NCI-H2107 treated with DMSO at 0.1 percent for 48 hours (cell line): ENCODE measurements at regions not wholly inside any gene's neighbourhood (a gene's known extent, or its start where the extent isn't known, plus 50 kb on each side); places are given as distances from the start of the nearest gene placed in this dataset.
"Not testable (repeated sequence)": the region's sequence is repeated elsewhere in the genome, so short reads cannot be mapped to it uniquely, and the experiment has no call there.

ENCODE experiments used
- DNase-seq: peaks from one replicate; lab custom pipeline; 2025; ENCODE audit not compliant: unreplicated experiment; lab: John Stamatoyannopoulos, UW

DNA sequence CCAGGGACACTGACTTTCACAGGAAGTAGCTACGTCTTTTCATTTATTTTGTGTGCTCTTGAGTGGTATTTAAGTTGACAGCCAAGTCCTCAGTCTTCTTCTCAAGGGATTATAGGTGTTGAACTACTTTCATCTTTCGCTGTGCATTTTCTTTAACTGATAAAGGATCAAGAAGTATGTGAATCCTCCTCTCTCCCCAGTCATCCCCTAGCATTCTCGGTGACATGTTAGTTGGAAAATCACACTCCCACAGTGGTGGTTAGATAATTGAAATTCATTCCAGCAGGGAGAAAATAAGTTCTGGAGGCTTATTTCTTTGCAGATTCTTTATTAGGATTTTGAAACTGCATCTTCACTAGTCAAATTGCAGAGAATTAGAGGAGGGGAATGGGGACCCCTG, 569.4 kb downstream of the MEI4 start:
- no peak for DNase-seq

DNA sequence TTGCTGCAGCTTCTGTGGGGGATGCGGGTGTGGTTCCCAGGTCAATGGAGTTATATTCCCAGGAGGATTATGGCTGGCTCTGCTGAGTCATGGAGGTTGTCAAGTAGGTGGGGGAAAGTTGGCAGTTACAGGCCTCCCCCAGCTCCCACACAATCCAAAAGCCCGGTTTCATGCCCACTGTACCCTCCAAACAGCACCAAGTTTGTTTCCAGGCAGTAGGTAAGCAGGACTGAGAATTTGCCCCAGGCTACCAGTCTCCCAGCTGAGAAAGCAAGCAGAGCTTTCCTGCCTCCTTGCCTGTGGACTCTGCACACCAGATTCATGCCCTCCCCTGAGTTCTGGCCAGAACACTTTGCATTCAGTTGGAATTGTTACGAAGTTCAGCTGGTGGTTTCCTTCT, 578.2 kb downstream of the MEI4 start:
- no peak for DNase-seq

DNA sequence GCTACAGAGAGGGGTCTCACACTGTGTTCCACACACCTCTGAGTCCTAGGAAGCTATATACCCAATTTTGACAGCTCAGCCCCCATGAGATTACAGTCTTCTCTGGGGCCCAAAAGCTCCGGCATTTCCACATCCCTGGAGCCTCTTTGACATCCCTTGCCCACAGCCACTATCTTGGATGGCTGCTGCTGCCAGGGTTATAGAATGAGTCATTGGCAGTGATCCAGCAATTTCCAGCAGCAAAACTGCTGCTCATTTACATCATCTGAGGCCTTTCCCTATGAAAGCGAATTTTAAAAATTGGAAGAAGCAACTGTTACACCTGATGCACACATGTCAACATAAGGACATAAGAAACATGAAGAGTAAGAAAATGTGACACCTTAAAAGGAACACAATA, 590.7 kb downstream of the MEI4 start:
- DNase-seq = no peak

DNA sequence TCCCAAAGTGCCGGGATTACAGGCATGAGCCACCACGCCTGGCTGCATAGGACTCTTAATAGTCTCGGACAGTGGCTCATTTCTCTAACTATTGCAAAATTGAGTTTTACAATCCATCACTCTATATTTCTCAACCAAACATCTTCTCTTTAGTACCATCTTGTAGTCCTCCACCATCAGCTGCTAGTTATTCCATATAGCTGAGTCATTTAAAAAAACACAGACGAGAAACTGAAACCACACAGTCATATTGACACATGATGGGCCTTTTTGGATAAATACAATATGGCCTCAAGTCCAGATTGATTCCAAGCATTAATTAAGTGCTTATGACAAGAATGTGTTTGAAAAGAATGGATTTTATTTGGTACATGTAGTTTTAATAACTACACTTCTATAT, 599.1 kb downstream of the MEI4 start:
- no peak for DNase-seq

DNA sequence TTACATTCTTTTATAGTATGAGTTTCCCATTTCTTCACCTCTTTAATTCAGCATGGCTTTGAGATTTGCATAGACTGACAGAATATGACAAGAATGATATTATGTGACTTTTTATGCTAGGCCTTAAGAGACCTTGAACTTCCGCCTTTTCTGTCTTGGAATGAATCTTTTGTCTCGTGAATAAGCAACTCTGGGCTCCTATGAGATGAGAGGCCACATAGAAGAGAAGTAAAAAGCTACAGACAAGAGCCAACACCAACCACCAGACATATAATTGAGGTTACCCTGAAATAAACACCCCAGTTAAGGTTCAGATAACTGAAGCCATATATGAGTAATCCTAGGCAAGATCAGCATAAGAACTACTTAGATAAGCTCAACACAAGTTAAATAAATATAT, 600.8 kb downstream of the MEI4 start:
- DNase-seq = no peak

DNA sequence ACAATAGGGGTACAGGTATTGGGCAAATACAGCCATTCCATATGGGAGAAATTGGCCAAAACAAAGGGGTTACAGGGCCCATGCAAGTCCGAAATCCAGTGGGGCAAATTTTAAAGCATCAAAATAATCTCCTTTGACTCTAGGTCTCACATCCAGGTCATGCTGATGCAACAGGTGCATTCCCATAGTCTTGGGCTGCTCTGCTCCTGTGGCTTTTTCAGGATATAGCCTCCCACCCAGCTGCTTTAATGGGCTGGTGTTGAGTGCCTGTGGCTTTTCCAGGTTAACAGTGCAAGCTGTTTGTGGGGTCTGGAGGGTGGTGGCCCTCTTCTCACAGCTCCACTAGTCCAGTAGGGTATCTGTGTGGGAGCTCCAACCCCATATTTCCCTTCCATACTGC, 607.1 kb downstream of the MEI4 start:
- no peak for DNase-seq

DNA sequence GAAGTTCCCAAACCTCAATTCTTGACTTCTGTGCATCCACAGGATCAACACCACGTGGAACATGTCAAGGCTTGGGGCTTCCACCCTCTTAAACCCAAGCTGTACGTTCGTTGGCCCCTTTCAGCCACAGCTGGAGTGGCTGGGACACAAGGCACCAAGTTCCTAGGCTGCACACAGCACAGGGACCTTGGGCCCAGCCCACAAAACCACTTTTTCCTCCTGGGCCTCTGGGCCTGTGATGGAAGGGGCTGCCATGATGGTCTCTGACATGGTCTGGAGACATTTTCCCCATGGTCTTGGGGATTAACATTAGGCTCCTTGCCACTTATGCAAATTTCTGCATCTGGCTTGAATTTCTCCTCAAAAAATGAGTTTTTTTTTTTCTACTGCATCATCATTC, 606.9 kb upstream of the IRAK1BP1 start:
- not testable (repeated sequence) for DNase-seq

DNA sequence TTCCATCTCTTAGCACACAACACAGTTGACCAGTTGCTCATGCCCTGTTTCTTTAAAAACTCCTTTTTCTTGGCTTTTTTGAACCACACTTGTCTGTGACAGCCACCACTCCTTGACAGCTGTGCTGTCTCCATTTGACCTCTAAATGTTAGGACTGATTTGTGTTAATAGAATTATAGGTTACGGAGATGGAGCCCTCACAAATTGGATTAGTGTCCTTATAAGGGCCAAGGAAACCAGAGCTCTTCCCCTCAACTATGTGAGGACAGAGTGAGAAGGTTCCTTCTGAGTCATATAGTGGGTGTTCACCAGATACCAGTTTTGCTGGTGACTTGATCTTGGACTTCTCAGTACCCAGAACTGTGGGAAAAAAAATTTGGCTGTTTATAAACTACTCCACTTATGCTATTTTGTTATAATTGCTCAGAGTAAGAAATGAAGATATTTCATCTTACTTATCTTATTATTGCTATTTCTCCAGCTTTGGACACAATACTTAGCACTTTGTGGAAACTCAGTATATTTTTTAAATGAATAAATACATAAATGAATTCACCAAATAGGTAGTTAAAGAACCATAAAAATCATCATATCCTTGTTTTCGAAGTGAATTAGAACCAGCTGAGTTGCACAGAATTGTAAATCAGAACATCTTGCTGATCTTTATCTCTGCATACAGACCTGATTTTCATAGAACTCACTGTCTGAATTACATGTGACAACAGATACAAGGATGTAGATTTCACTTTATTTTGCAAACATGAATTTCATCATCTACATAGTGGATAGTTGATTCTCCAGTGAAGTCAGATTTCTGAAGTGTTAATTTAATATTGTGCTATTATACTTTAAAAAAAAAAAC, 598.5 kb upstream of the IRAK1BP1 start:
- DNase-seq = no peak

DNA sequence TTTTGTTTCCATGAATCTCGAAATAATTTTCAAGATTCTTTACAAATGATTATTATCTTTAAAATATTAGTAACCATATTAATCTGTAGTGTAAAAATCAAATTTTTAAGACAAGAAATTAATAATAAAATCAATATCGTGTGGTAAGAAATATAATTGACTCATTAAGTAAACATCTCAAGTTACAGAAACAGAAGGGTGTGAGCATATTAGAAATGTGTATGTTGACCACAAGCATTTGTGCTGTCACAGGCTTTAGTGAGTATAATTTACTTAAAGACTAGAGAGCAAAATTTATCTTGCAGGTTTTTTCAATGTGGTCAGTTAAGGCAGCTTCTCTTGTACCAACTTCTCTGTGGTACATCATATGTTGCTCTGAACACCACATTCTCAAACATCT, 566.5 kb upstream of the IRAK1BP1 start:
- no peak for DNase-seq

DNA sequence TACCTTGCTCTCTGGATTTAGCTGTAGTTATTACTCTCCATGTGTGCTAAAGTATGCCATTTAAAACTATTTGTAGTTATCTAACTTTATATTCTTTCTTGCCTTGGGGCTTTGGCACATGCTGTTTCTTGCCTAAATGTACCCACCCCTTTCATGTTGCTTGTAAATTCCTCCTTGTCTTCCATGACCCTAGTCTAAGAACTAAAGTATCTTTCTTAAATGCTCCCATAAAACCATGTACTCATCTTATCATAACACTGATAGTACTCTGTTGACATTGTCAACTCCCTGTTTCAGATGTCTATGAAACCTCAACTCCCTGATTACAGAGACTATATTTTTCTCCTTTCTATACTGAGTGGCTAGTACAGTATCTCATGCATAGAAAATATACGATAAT, 564.9 kb upstream of the IRAK1BP1 start:
- DNase-seq = no peak

DNA sequence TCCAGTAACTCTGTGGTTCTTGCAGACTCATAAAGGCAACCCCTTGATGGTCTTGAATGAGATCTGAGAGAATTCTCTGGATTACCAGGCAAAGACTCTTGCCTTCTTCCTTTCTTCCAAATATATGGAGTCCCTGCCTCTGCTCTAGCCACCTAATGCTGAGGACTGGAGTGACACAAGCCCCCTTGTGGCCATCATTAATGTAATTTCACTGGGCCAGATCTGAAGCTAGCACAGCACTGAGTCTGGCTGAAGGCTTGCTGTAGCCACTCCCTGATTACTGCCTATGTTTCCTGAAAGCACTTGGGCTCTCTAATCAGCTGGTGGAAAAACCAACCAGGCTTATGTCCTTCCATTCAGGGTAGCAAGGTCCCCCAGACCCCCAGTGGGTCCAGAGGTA, 559.3 kb upstream of the IRAK1BP1 start:
- DNase-seq = no peak

DNA sequence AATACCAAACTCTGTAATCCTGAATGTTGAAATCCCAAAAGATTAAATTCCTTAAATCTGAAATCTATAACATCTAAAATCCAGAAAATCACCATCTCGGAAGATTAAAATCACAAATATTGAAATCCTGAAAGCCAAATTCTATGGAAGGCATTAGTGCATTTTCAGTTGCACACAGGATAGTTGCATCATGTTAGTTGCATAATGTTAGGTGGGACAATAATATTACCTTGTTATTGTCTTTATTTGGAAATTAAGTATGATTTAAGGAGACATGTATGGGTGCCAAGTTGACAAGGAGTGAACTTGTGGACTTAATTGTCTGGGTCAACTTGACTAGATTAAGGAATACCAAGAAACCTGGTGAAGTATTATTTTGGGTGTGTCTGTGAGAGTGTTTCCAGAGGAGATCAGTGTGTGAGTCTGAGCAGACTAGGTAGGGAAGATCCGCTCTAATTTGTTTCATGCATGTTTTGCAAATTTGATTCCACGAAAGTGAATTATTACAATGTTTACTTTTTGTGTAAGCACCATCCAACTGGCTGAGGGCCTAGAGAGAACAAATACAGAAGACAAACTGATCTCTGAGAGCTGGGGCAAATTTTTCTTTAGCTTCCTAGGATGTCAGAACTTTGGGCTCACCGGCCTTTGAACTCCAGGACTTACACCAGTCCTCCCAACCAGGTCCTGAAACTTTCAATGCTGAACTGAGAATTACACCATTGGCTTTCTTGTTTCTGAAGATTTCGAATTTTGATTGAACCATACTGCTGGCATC, 545.1 kb upstream of the IRAK1BP1 start:
- DNase-seq = no peak

DNA sequence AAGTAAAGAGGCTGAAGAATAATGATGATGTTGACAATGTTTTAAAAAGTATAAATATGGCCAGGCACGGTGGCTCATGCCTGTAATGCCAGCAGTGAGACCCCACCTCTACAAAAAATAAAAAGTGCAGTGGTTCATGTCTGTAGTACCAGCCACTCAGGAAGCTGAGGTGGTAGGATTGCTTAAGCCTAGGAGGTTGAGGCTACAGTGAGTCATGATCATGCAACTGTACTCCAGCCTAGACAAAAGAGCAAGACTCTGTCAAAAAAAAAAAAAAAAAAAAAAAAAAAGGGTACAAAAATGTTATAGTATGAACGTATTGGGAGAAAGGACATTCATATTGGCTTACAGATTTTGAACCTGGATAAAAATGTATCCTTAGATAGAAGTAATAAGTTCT, 543.1 kb upstream of the IRAK1BP1 start:
- no peak for DNase-seq

DNA sequence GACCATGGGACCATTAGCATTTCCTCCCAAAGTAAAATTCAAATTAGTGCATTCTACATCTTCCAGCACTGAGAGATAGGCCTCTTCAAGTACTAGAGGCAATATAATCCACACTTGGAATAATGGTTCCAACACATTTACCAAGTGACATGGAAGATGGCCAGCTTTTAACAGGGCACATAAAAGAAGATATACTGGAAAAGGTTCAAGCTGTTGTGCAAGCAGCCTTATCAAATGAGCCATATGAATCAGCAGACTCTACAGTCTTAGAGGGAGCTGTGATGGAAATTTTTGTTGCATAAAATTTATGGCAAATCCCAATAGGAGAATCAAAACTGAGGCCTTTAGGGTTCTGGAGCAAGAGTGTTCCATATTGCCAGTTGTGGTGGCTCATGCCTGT, 526.6 kb upstream of the IRAK1BP1 start:
- DNase-seq = no peak

DNA sequence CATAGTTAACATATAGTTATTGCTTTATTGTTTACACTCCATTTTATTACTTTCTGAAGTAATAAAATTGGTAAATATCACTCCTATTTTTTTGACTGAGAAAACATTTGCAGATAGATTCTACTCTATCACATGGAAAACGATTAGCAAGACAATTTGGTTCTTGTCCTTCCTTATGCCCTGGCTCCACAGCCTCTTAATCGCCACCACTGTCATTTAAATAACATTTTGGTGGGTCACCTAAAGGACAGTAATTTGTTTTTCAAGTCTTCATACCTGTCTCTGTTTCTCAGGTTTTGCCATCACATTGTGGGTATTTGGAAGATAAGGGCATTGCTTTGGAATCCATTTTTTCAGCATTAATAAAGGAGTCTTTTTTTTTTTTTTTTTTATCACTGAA, 521.5 kb upstream of the IRAK1BP1 start:
- no peak for DNase-seq

DNA sequence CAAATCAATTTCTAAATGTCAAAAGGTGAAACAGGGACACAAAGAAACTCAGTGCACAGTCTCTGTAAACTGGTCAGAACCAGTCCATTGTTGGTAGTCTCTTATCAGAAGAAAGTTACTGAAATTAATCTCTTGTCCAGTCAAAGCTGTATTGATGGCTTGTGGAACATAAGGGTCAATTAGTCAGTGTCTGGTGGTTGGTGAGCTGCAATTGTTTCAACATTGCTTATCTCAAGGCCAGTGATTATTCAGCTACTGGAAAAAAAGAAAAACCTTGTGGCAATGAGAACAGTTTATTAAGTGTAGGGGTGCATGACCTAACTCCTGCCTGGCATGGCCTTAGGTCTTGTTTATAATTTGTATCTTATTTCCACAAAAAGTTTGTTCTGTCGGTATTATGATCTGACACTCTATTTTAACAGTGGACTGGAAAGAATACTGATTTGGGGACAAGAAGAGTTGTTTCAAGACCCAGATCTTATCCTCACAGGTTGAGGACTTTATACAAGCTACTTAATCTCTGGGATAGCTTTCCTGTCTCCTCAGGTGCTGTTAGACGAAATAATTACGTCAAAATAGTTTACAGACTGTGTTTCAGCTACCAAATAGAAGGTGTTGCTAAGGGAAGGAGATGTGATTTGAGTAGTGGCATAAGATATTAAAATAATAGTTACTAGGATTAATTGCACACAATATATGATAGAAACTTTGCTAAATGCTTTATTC, 520.0 kb upstream of the IRAK1BP1 start:
- no peak for DNase-seq

DNA sequence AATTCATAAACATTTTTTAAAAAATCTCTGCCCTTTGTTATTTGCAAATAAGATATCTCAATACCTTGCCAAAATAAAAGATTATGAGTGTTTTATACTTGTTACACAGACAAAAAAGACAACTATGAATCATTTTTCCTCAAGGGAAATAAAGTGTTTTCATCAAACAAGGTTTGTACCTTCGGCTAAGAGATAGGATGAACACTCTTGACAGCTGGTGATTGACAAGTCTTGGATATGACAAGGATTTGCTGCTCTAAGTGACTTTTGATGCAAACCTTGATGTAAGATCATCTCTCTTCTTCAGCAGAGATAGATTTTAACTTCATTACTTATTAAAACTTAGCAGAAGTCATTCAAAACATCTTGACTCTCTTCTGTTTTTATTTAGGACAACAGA, 514.3 kb upstream of the IRAK1BP1 start:
- no peak for DNase-seq

DNA sequence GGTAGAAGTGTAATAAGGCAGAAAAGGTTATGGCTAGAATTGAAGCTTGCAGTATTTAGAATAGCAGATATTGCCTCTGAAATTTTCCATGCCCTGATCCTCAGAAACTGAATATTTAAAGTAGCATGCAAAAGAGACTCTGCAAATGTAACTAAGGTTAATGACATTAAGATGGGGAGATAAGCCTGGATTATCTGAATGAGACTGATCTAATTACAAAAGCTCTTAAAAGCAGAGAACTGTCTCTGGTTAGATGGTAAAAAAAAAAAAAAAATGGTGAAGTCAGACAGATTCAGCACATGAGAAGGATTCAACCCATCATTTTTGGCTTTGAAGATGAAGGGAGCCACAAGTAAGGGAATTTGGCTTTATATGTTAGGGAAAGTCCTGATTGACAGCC, 503.7 kb upstream of the IRAK1BP1 start:
- DNase-seq = no peak

DNA sequence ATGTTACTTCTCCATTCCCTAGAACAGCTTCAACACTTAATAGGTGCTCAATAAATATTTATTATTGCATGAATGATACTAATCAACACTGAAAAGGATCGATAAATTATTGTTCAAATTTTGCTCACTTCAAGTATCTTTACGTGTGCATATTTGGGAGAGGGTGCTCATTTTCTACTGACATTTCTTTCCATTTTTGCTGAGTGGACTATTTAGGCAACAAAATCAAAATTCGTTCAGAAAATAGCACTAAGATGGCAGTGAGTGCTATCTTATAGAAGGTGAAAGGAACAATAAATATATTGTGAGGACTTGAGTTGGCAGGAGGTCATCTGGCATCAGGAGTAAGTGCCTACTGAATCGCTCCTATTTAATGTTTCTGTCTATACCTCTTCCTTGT, 501.9 kb upstream of the IRAK1BP1 start:
- no peak for DNase-seq

DNA sequence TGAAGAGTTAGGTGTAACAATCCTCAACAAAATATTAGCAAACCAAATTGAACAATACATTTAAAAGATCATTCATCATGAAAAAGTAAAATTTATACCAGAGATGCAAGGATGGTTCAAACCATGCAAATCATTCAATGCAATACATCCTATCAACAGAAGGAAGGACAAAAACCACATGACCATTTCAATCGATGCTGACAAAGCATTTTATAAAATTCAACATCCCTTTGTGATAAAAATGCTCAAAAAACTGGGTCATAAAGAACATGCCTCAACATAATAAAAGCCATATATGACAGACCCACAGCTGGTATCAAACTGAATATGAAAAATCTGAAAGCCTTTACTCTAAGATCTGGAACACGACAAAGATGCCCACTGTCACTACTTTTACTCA, 490.3 kb upstream of the IRAK1BP1 start:
- DNase-seq = no peak

DNA sequence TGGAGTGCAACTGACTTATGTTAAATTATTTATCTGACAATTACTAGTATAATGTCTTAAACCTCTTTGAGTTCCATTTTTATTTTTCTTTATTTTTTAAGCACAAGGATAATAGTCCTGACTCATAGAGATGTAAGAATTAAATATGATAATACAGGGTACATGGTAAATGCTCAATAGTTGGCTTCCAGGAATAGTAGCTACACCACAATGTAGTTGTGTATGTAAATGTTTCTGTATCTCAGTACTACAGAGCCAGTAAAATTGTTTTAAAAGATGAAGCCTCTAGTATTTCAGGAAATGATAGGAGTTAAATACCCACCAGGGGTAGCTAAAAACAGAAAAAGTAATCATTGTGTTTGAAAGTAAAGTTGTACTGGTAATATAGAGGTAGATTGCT, 487.4 kb upstream of the IRAK1BP1 start:
- no peak for DNase-seq

DNA sequence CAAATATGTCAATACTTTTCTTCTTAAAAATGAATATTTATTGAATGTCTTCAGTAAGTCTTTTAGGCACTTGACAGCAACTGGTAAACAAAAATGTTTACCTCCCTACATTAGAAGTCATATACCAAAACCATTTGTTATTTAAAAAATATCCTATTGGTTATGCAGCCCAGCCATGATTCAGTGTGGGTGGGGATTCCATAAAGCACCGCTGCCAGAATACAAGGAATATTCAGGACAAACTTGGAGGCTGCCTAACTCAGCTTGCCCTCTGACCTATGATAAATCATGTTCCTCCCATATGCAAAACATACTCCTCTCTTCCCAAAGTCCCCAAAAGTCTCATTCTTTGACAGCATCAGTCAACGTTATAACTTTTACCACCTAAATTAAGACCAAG, 486.8 kb upstream of the IRAK1BP1 start:
- DNase-seq = no peak
